K562 (cell line): ENCODE measurements at regions not wholly inside any gene's neighbourhood (a gene's known extent, or its start where the extent isn't known, plus 50 kb on each side); places are given as distances from the start of the nearest gene placed in this dataset.
"Not testable (repeated sequence)": the region's sequence is repeated elsewhere in the genome, so short reads cannot be mapped to it uniquely, and the experiment has no call there.

Source experiments
- ATAC-seq: fragments of 200-7000 bp; cut with Tn5 transposase; 3 replicates; pipeline ENCODE4 v1.9.1; 2020; ENCODE audit warnings: moderate library complexity
- BruUV-seq: library from RNA; stranded (reverse); fragments of 400-500 nt; replicated peaks from 2 replicates; lab custom pipeline; 2021; lab: Mats Ljungman, UMichigan
- CTCF ChIA-PET: fragments of 300-600 bp; formaldehyde crosslinking; extraction: SDS; loops from one replicate; lab custom pipeline; 2021; ENCODE audit warnings: low intra/inter-chr PET ratio; lab: Yijun Ruan, JAX
- POLR2A ChIA-PET: fragments of 300-600, 350-650 bp; sonication (Branson Sonifier 250); formaldehyde crosslinking; extraction: SDS; loops from one replicate; lab custom pipeline; 2021; ENCODE audit warnings: antibody characterized with exemption, inconsistent platforms; lab: Yijun Ruan, JAX
- DNase-seq, 4 experiments: peaks; one replicate each; pipeline versions ENCODE4 v3.0.0 to v3.0.0-alpha.2; 2011 to 2018; ENCODE audit warnings: low spot score in 3 of 4, mixed read lengths in 3 of 4; ENCODE audit errors: extremely low read depth in 1 of 4
- FAIRE-seq: peaks from 2 replicates; lab custom pipeline; 2011; peaks lifted over from hg19 to GRCh38; lab: Jason Lieb, UNC
- H2AFZ ChIP-seq: 2 replicates; pipeline ENCODE4 v1.6.0; 2011; ENCODE audit warnings: low read depth, low read length, control low read depth, inconsistent platforms
- H3K27ac ChIP-seq: fragments of 200-600 bp; 3 replicates; pipeline ENCODE4 v1.8.0; 2011; ENCODE audit warnings: low read depth, mild to moderate bottlenecking, control low read depth, inconsistent platforms, low read length, moderate library complexity, mixed read lengths; ENCODE audit errors: extremely low read depth
- H3K27me3 ChIP-seq, 2 experiments: fragments of 300-600 bp in 1 of 2; 2 replicates in 1 of 2; 3 replicates in 1 of 2; pipeline versions ENCODE4 v1.6.0 to v1.8.0; 2011; ENCODE audit warnings: inconsistent platforms in 2 of 2, low read length in 2 of 2, mild to moderate bottlenecking in 1 of 2, mixed read lengths in 1 of 2, moderate library complexity in 1 of 2; ENCODE audit not compliant: control insufficient read depth in 2 of 2, insufficient read depth in 2 of 2
- H3K36me3 ChIP-seq: fragments of 300-600 bp; 3 replicates; pipeline ENCODE4 v1.8.0; 2011; ENCODE audit warnings: mild to moderate bottlenecking, low read length, inconsistent platforms; ENCODE audit not compliant: control insufficient read depth, insufficient read depth
- H3K4me1 ChIP-seq, 2 experiments: fragments of 200-600 bp in 1 of 2; replicated peaks in 1 of 2; 2 replicates in 1 of 2; 3 replicates in 1 of 2; pipeline versions ENCODE4 v1.5.1 to v1.8.0; 2011; ENCODE audit warnings: inconsistent platforms in 2 of 2, low read length in 2 of 2, mild to moderate bottlenecking in 1 of 2, mixed read lengths in 1 of 2, moderate library complexity in 1 of 2; ENCODE audit not compliant: control insufficient read depth in 2 of 2, insufficient read depth in 2 of 2
- H3K4me2 ChIP-seq: 2 replicates; pipeline ENCODE4 v1.6.1; 2011; ENCODE audit warnings: low read length, control low read depth, inconsistent platforms, mixed read lengths; ENCODE audit not compliant: insufficient read depth
- H3K4me3 ChIP-seq: fragments of 200-600 bp; sonication (generic), shearing (Covaris generic); 2 replicates; pipeline ENCODE4 v1.5.1; 2016; ENCODE audit warnings: control low read depth, inconsistent platforms
- H3K79me2 ChIP-seq: fragments of 200-600 bp; 3 replicates; pipeline ENCODE4 v1.8.0; 2011; ENCODE audit warnings: low read length, inconsistent platforms; ENCODE audit not compliant: control insufficient read depth, insufficient read depth
- H3K9ac ChIP-seq, 2 experiments: 2 replicates each; pipeline versions ENCODE4 v1.6.0 to v1.6.1; 2011; ENCODE audit warnings: low read depth in 2 of 2, low read length in 2 of 2, control low read depth in 1 of 2, inconsistent platforms in 1 of 2, mild to moderate bottlenecking in 1 of 2, mixed read lengths in 1 of 2; ENCODE audit not compliant: insufficient read depth in 1 of 2
- H3K9me1 ChIP-seq: one replicate; pipeline ENCODE4 v1.6.0; 2011; ENCODE audit warnings: inconsistent platforms, mild to moderate bottlenecking, low read length, moderate library complexity; ENCODE audit not compliant: control insufficient read depth, insufficient read depth
- H3K9me3 ChIP-seq: replicated peaks from 2 replicates; pipeline ENCODE4 v1.5.1; 2011; ENCODE audit warnings: low read depth, low read length, inconsistent platforms; ENCODE audit not compliant: control insufficient read depth, insufficient read depth
- H4K20me1 ChIP-seq: replicated peaks from 2 replicates; pipeline ENCODE4 v1.6.1; 2011; ENCODE audit warnings: low read length, inconsistent platforms, mixed read lengths; ENCODE audit not compliant: control insufficient read depth, insufficient read depth
- CSDE1 ChIP-seq, 2 experiments: fragments of 450-650 bp; IDR thresholded peaks; 2 replicates each; pipeline ENCODE4 v1.6.1; 2016; ENCODE audit warnings: mild to moderate bottlenecking in 1 of 2
- CXXC5 ChIP-seq: fragments of 250-450 bp; sonication (Bioruptor Pico); IDR thresholded peaks from 2 replicates; pipeline ENCODE4 v1.8.0; 2022; ENCODE audit warnings: inconsistent platforms, mild to moderate bottlenecking, moderate library complexity
- GABPA ChIP-seq: fragments of 200-800 bp; sonication (Bioruptor generic); conservative IDR thresholded peaks from 2 replicates; pipeline ENCODE4 v1.6.1; 2016; ENCODE audit warnings: low read depth, missing genetic modification characterization, missing compliant biosample characterization
- MAZ ChIP-seq, 2 experiments: fragments of 450-650 bp in 1 of 2; sonication (generic) in 1 of 2; formaldehyde crosslinking; IDR thresholded peaks in 1 of 2; conservative IDR thresholded peaks in 1 of 2; 2 replicates each; pipeline versions ENCODE4 v1.4.0 to v1.5.0; 2020; ENCODE audit warnings: mild to moderate bottlenecking in 1 of 2, missing genetic modification reagents in 1 of 2
- MYC ChIP-seq, 2 experiments: fragments of 250-450 bp in 1 of 2; sonication (Bioruptor Pico) in 1 of 2; IDR thresholded peaks; 2 replicates each; pipeline versions ENCODE4 v1.5.1 to v1.6.1; 2012 to 2021; ENCODE audit warnings: low read depth in 2 of 2, borderline replicate concordance in 1 of 2, improper control_type of control experiment in 1 of 2, low read length in 1 of 2, mild to moderate bottlenecking in 1 of 2, moderate library complexity in 1 of 2
- NFIC ChIP-seq: fragments of 450-650 bp; IDR thresholded peaks from 2 replicates; pipeline ENCODE4 v1.6.1; 2017; ENCODE audit warnings: mild to moderate bottlenecking, inconsistent platforms
- NR2C2 ChIP-seq, 2 experiments: fragments of 200-800 bp in 1 of 2; sonication (Bioruptor generic) in 1 of 2; sonication (generic) in 1 of 2; formaldehyde crosslinking in 1 of 2; IDR thresholded peaks; 2 replicates each; pipeline versions ENCODE4 v1.6.1 to v1.8.0; 2016 to 2022; ENCODE audit warnings: mild to moderate bottlenecking in 1 of 2, missing compliant biosample characterization in 1 of 2, missing genetic modification characterization in 1 of 2, missing genetic modification reagents in 1 of 2
- NRF1 ChIP-seq, 2 experiments: fragments of 450-650 bp; IDR thresholded peaks in 1 of 2; conservative IDR thresholded peaks in 1 of 2; 2 replicates each; pipeline ENCODE4 v1.6.1; 2014; ENCODE audit warnings: mild to moderate bottlenecking in 2 of 2
- PHF8 ChIP-seq: fragments of 200-600 bp; sonication (generic); IDR thresholded peaks from 2 replicates; pipeline ENCODE4 v1.6.1; 2012; ENCODE audit warnings: mixed run types, mild to moderate bottlenecking, inconsistent platforms, low read length, moderate library complexity, borderline replicate concordance
- RFX1 ChIP-seq: fragments of 450-650 bp; IDR thresholded peaks from 2 replicates; pipeline ENCODE4 v1.6.1; 2016; ENCODE audit warnings: mild to moderate bottlenecking, moderate library complexity
- SUPT5H ChIP-seq: fragments of 450-650 bp; IDR thresholded peaks from 2 replicates; pipeline ENCODE4 v1.6.1; 2016
- ZFX ChIP-seq: sonication (generic); formaldehyde crosslinking; IDR thresholded peaks from 2 replicates; pipeline ENCODE4 v1.8.0; 2022; ENCODE audit warnings: mild to moderate bottlenecking, missing genetic modification reagents, moderate library complexity
- WGBS: fragments of 100-300 bp; shearing (Covaris generic); methylation state at CpG from one replicate; pipeline ENCODE4 v1.1.6; 2016; ENCODE audit warnings: low coverage, mixed read lengths; ENCODE audit not compliant: insufficient coverage; ENCODE audit errors: missing lambda C conversion rate; 5-methylcytosine and 5-hydroxymethylcytosine counted together
- in situ Hi-C: fragments of 300-500 bp; cut with MboI; formaldehyde crosslinking; loops from 4 replicates; pipeline ENCODE4 v1.15.0; 2018; ENCODE audit warnings: inconsistent platforms, mixed read lengths
- intact Hi-C: fragments of 100-400 bp; cut with micrococcal nuclease; formaldehyde crosslinking; loops from 2 replicates; pipeline ENCODE4 v1.14.2; 2022
- TF ChIP-seq, protein P1 (sequence below): fragments of 200-800 bp; sonication (Bioruptor generic); IDR thresholded peaks from 2 replicates; pipeline ENCODE4 v1.6.1; 2017; ENCODE audit warnings: missing genetic modification characterization, missing compliant biosample characterization
- TF ChIP-seq, protein P2 (sequence below), 3 experiments: fragments of 200-800 bp in 1 of 3; sonication (Bioruptor generic) in 1 of 3; sonication (generic) in 1 of 3; formaldehyde crosslinking in 1 of 3; IDR thresholded peaks; 2 replicates each; pipeline versions ENCODE4 v1.6.1 to v1.8.0; 2016 to 2022; ENCODE audit warnings: mild to moderate bottlenecking in 2 of 3, missing compliant biosample characterization in 2 of 3, missing genetic modification characterization in 2 of 3, missing genetic modification reagents in 1 of 3

DNA sequence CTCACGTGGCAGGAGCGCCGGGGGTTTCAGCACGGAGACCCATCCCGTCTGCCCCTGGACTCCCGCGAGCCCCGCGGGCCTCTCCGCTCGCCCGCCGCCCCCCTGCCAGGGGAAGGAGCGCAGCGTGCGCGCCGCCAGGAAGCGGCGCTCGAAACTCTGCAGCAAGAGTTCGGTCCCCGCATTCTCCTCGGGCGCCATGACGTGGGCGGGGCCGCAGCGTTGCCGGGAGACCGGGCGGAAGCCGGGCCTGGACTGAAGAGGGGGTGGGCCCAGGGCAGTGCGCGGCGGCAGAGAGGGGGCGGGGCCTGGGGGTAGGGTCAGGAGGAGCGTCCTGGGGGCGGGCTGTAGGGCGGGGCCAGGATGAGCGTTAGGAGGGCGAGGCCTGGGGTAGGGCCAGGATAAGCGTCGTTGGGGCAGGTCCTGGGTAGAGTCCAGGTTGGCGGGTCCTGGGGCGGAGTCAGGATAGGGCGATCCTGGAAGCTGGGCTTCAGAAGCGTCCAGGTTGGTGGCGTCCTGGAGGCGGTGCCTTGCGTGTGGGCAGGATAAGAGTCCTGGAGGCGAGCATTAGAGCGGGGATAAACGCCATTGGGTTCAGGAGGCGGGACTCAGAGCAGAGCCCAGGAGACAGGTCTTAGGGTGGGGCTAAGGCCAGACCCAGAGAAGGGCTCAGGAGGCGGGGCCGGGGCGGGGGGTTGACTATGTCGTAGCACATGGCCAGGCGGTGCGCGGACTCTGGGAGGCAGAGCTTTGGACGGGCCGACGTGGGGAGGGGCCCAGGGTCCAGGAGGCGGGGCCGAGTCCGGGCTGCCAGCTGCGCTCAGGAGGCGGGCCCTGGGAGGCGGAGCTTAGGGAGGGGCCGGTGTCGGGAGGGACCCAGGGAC is 229.0 kb upstream of the FRG2C start:
- H3K9me3 ChIP-seq; H3K36me3 ChIP-seq; H3K4me1 ChIP-seq; H4K20me1 ChIP-seq; BruUV-seq; H3K9me1 ChIP-seq; in situ Hi-C loops; H3K27me3 ChIP-seq; CTCF ChIA-PET; TF ChIP-seq NR2C2 (CRISPR knock-in tag; IDR thresholded peaks at IDR 0.05); MYC (CRISPR knock-in tag; IDR thresholded peaks at IDR 0.05; ENCODE audit: borderline replicate concordance, low read depth): not testable (repeated sequence)
- peak; percentile 100 for ATAC-seq
- H3K4me2 ChIP-seq: peak overlapping the region; percentile 71; the same call in 1 of the 2 replicates
- H3K79me2 ChIP-seq: peaks cover 13% of the 10 kb centered on the region
- intact Hi-C loops: loop anchor here (10.0 kb wide), 1 partner anchor 120 kb away; no protein-coding TSS in a partner anchor
- H3K27ac ChIP-seq: peak overlapping the region; percentile 75
- 0% methylated on average over 15 of the region's 73 CpGs for WGBS
- POLR2A ChIA-PET: interaction anchor here (1.0 kb wide), 1 partner anchor 9 kb away, joined by 3 read pairs; no protein-coding TSS in a partner anchor
- peak; percentile 70 to 94 (median 79) for DNase-seq
- H3K4me3 ChIP-seq: peak overlapping the region; percentile 50
- peak overlapping the region; percentile 66; the same call in 1 of the 2 replicates for H2AFZ ChIP-seq
- FAIRE-seq: peak; percentile 46
- peak overlapping the region; percentile 65 to 87 for H3K9ac ChIP-seq
- TF ChIP-seq RFX1 (peak; percentile 87), GABPA (peak; percentile 68), CXXC5 (CRISPR knock-in tag) (peak; percentile 46; the same call in 1 of the 2 replicates), NR2C2 (tag; IDR thresholded peaks at IDR 0.05) (peak; percentile 45; the same call in 1 of the 2 replicates), SUPT5H (peak; percentile 39), MYC (IDR thresholded peaks at IDR 0.05; ENCODE audit: low read depth, low read length) (0 out of 2 replicates have a peak, but pooled peaks have one; percentile 48), PHF8 (peak; percentile 38; the same call in 1 of the 2 replicates), NRF1 (conservative IDR thresholded peaks at IDR 0.05 in 1 of 2, IDR thresholded peaks at IDR 0.05 in 1 of 2) (peak; percentile 67 to 71), MAZ (CRISPR knock-in tag; conservative IDR thresholded peaks at IDR 0.05 in 1 of 2, IDR thresholded peaks at IDR 0.05 in 1 of 2) (peak in 1 of 2 experiments; percentile 58; a peak in 3 of 4 replicates), ZFX (CRISPR knock-in tag) (peak; percentile 78), NFIC (0 out of 2 replicates have a peak, but pooled peaks have one; percentile 7), CSDE1 (IDR thresholded peaks at IDR 0.05) (peak in 1 of 2 experiments; percentile 12; a peak in 1 of 4 replicates)
- TF ChIP-seq, protein P1, sequence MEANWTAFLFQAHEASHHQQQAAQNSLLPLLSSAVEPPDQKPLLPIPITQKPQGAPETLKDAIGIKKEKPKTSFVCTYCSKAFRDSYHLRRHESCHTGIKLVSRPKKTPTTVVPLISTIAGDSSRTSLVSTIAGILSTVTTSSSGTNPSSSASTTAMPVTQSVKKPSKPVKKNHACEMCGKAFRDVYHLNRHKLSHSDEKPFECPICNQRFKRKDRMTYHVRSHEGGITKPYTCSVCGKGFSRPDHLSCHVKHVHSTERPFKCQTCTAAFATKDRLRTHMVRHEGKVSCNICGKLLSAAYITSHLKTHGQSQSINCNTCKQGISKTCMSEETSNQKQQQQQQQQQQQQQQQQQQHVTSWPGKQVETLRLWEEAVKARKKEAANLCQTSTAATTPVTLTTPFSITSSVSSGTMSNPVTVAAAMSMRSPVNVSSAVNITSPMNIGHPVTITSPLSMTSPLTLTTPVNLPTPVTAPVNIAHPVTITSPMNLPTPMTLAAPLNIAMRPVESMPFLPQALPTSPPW (CRISPR knock-in tag): peak; percentile 76
- TF ChIP-seq, protein P2, sequence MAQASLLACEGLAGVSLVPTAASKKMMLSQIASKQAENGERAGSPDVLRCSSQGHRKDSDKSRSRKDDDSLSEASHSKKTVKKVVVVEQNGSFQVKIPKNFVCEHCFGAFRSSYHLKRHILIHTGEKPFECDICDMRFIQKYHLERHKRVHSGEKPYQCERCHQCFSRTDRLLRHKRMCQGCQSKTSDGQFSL (CRISPR knock-in tag; IDR thresholded peaks at IDR 0.05): peak; percentile 34; the same call in 1 of the 2 replicates
- TF ChIP-seq, protein P2 (tag; IDR thresholded peaks at IDR 0.05): not testable (repeated sequence)
